Natural killer cell (primary cell): ENCODE measurements at regions not wholly inside any gene's neighbourhood (a gene's known extent, or its start where the extent isn't known, plus 50 kb on each side); places are given as distances from the start of the nearest gene placed in this dataset.
"Not testable (repeated sequence)": the region's sequence is repeated elsewhere in the genome, so short reads cannot be mapped to it uniquely, and the experiment has no call there.

ENCODE experiments used
- ATAC-seq, 3 donors: fragments of 150-1000 bp in 2 of 3; fragments of 200-7000 bp in 1 of 3; cut with Tn5 transposase; 1 replicate in 1 of 3; 2 replicates in 2 of 3; pipeline ENCODE4 v1.10.0; 2021; ENCODE audit warnings: mild to moderate bottlenecking in 2 of 3, moderate library complexity in 2 of 3
- DNase-seq, 2 donors: peaks; one replicate each; pipeline versions ENCODE4 v3.0.0 to v3.0.0-alpha.2; 2013 to 2021; ENCODE audit warnings: mixed read lengths in 1 of 2
- H3K27ac ChIP-seq: one replicate; pipeline ENCODE4 v1.5.1; 2013; ENCODE audit warnings: mild to moderate bottlenecking, low read length
- H3K27me3 ChIP-seq: one replicate; pipeline ENCODE4 v1.6.1; 2013; ENCODE audit warnings: low read length; ENCODE audit not compliant: control insufficient read depth, insufficient read depth
- H3K36me3 ChIP-seq: one replicate; pipeline ENCODE4 v1.6.1; 2013; ENCODE audit warnings: low read length; ENCODE audit not compliant: control insufficient read depth, insufficient read depth
- H3K4me1 ChIP-seq: one replicate; pipeline ENCODE4 v1.6.1; 2013; ENCODE audit warnings: low read length; ENCODE audit not compliant: control insufficient read depth, insufficient read depth
- H3K4me3 ChIP-seq: one replicate; pipeline ENCODE4 v1.5.1; 2013; ENCODE audit warnings: low read length
- H3K9me3 ChIP-seq: one replicate; pipeline ENCODE4 v1.6.1; 2013; ENCODE audit warnings: low read length; ENCODE audit not compliant: control insufficient read depth, insufficient read depth
- H3K27ac Mint-ChIP-seq, 2 donors: one replicate each; pipeline ENCODE4 v1.8.0; 2022; ENCODE audit warnings: mild to moderate bottlenecking in 2 of 2, mixed read lengths in 2 of 2, moderate library complexity in 1 of 2
- H3K27me3 Mint-ChIP-seq, 2 donors: one replicate each; pipeline ENCODE4 v1.8.0; 2022; ENCODE audit warnings: low read depth in 2 of 2, mixed read lengths in 2 of 2
- H3K36me3 Mint-ChIP-seq: one replicate; pipeline ENCODE4 v1.8.0; 2022; ENCODE audit warnings: mixed read lengths
- H3K4me1 Mint-ChIP-seq, 2 donors: one replicate each; pipeline ENCODE4 v1.8.0; 2022; ENCODE audit warnings: mixed read lengths in 2 of 2
- H3K4me3 Mint-ChIP-seq: one replicate; pipeline ENCODE4 v1.8.0; 2022; ENCODE audit warnings: mild to moderate bottlenecking, moderate library complexity, mixed read lengths
- H3K9me3 Mint-ChIP-seq, 2 donors: one replicate each; pipeline ENCODE4 v1.8.0; 2022; ENCODE audit warnings: mixed read lengths in 2 of 2
- CTCF ChIP-seq: fragments of 200-600 bp; IDR thresholded peaks from one replicate; pipeline ENCODE4 v1.8.0; 2022; ENCODE audit warnings: antibody characterized with exemption
- WGBS: methylation state at CpG from one replicate; pipeline ENCODE4 v1.1.7; 2013; ENCODE audit warnings: missing lambda C conversion rate; ENCODE audit not compliant: insufficient coverage; 5-methylcytosine and 5-hydroxymethylcytosine counted together
- intact Hi-C: fragments of 100-400 bp; cut with micrococcal nuclease; formaldehyde crosslinking; loops from one replicate; pipeline ENCODE4 v1.14.2; 2022

GRCh38 chr2:16100006-16100405 lies 159.7 kb downstream of the MYCN start:
- DNase-seq (no peak), ATAC-seq (no peak)
- Histone ChIP-seq H3K9me3 (no peaks in the 10 kb centered on the region), H3K27me3 (no peaks in the 10 kb centered on the region), H3K36me3 (no peaks in the 10 kb centered on the region), H3K4me1 (no peaks in the 10 kb centered on the region), H3K4me3 (no peak overlapping the region), H3K27ac (no peak overlapping the region)
- Mint-ChIP-seq H3K9me3 (no peaks in the 10 kb centered on the region), H3K4me3 (no peak overlapping the region), H3K36me3 (no peaks in the 10 kb centered on the region), H3K4me1 (no peaks in the 10 kb centered on the region), H3K27ac (no peak overlapping the region), H3K27me3 (peaks cover 0 to under 1% of the 10 kb centered on the region in 2 donors)
- TF ChIP-seq CTCF: no peak
- WGBS: 80% methylated on average over 1 of the region's 1 CpG
- intact Hi-C loops: no loop called here

- no peak overlapping the region for H3K27ac ChIP-seq
- Mint-ChIP-seq H3K9me3 (no peaks in the 10 kb centered on the region), H3K27me3 (peaks cover 0 to 3% of the 10 kb centered on the region in 2 donors), H3K27ac (no peak overlapping the region), H3K4me3 (no peak overlapping the region), H3K36me3 (no peaks in the 10 kb centered on the region), H3K4me1 (no peaks in the 10 kb centered on the region)
- no peaks in the 10 kb centered on the region for H3K27me3 ChIP-seq
- H3K4me1 ChIP-seq: no peaks in the 10 kb centered on the region
- WGBS: 100% methylated on average over 2 of the region's 2 CpGs
- H3K9me3 ChIP-seq: no peaks in the 10 kb centered on the region
- DNase-seq: no peak
- intact Hi-C loops: no loop called here
- no peak for TF ChIP-seq CTCF
- H3K36me3 ChIP-seq: no peaks in the 10 kb centered on the region
- no peak for ATAC-seq
- no peak overlapping the region for H3K4me3 ChIP-seq
Observed at GRCh38 chr2:16099326-16099725, 159.0 kb downstream of the MYCN start.

- Mint-ChIP-seq H3K9me3 (no peaks in the 10 kb centered on the region), H3K36me3 (no peaks in the 10 kb centered on the region), H3K27me3 (peaks cover 0 to 3% of the 10 kb centered on the region in 2 donors), H3K27ac (no peak overlapping the region), H3K4me3 (no peak overlapping the region), H3K4me1 (no peaks in the 10 kb centered on the region)
- intact Hi-C loops: no loop called here
- TF ChIP-seq CTCF: no peak
- DNase-seq (no peak), ATAC-seq (no peak)
- H3K27ac ChIP-seq: no peak overlapping the region
- H3K4me3 ChIP-seq: no peak overlapping the region
- 73% methylated on average over 4 of the region's 4 CpGs for WGBS
- H3K27me3 ChIP-seq: no peaks in the 10 kb centered on the region
- H3K9me3 ChIP-seq: no peaks in the 10 kb centered on the region
- no peaks in the 10 kb centered on the region for H3K4me1 ChIP-seq
- H3K36me3 ChIP-seq: no peaks in the 10 kb centered on the region
Observed at GRCh38 chr2:16096962-16097361, 156.6 kb downstream of the MYCN start.

- H3K27ac Mint-ChIP-seq, H3K4me1 ChIP-seq, ATAC-seq, DNase-seq, H3K9me3 Mint-ChIP-seq, H3K36me3 Mint-ChIP-seq, H3K27me3 ChIP-seq, H3K27ac ChIP-seq, H3K4me3 Mint-ChIP-seq, intact Hi-C loops, H3K36me3 ChIP-seq, H3K4me1 Mint-ChIP-seq, H3K27me3 Mint-ChIP-seq, H3K4me3 ChIP-seq, H3K9me3 ChIP-seq: not testable (repeated sequence)
- 46% methylated on average over 1 of the region's 1 CpG for WGBS
Observed at GRCh38 chr2:16095483-16095882, 155.1 kb downstream of the MYCN start.
